Smooth muscle cell (in vitro differentiated cells): ENCODE measurements at regions not wholly inside any gene's neighbourhood (a gene's known extent, or its start where the extent isn't known, plus 50 kb on each side); places are given as distances from the start of the nearest gene placed in this dataset.
"Not testable (repeated sequence)": the region's sequence is repeated elsewhere in the genome, so short reads cannot be mapped to it uniquely, and the experiment has no call there.

Experiments
- DNase-seq: peaks from one replicate; lab custom pipeline; 2025; ENCODE audit not compliant: unreplicated experiment; lab: John Stamatoyannopoulos, UW
- H2AFZ ChIP-seq: fragments of 200-600 bp; sonication (generic); 2 replicates; pipeline ENCODE4 v1.6.0; 2016; ENCODE audit warnings: antibody characterized with exemption, low read depth, mild to moderate bottlenecking
- H3F3A ChIP-seq: fragments of 200-600 bp; sonication (generic); 2 replicates; pipeline ENCODE4 v1.6.0; 2017; ENCODE audit warnings: antibody characterized with exemption, low read depth
- H3K27ac ChIP-seq: fragments of 200-600 bp; sonication (generic); 2 replicates; pipeline ENCODE4 v1.5.1; 2016; ENCODE audit warnings: low read depth, mild to moderate bottlenecking
- H3K27me3 ChIP-seq: fragments of 200-600 bp; sonication (generic); 2 replicates; pipeline ENCODE4 v1.6.1; 2016; ENCODE audit warnings: low read depth, mild to moderate bottlenecking
- H3K36me3 ChIP-seq: fragments of 200-600 bp; sonication (generic); 2 replicates; pipeline ENCODE4 v1.5.1; 2016; ENCODE audit warnings: low read depth
- H3K4me1 ChIP-seq: fragments of 200-600 bp; sonication (generic); 2 replicates; pipeline ENCODE4 v1.5.1; 2016; ENCODE audit warnings: low read depth
- H3K4me2 ChIP-seq: fragments of 200-600 bp; sonication (generic); 2 replicates; pipeline ENCODE4 v1.6.0; 2016; ENCODE audit warnings: mild to moderate bottlenecking
- H3K4me3 ChIP-seq: fragments of 200-600 bp; sonication (generic); 2 replicates; pipeline ENCODE4 v1.5.1; 2016; ENCODE audit warnings: mild to moderate bottlenecking
- H3K79me2 ChIP-seq: fragments of 200-600 bp; sonication (generic); 2 replicates; pipeline ENCODE4 v1.6.0; 2016; ENCODE audit warnings: low read depth, mild to moderate bottlenecking
- H3K9ac ChIP-seq: fragments of 200-600 bp; sonication (generic); 2 replicates; pipeline ENCODE4 v1.6.0; 2016; ENCODE audit warnings: low read depth
- H3K9me3 ChIP-seq: fragments of 200-600 bp; sonication (generic); replicated peaks from 2 replicates; pipeline ENCODE4 v1.5.1; 2016; ENCODE audit warnings: low read depth
- H4K20me1 ChIP-seq: fragments of 200-600 bp; sonication (generic); 2 replicates; pipeline ENCODE4 v1.6.0; 2016; ENCODE audit warnings: low read depth
- WGBS: methylation state at CpG from one replicate; pipeline ENCODE4 v1.1.7; 2016; ENCODE audit warnings: low lambda C conversion rate; 5-methylcytosine and 5-hydroxymethylcytosine counted together
- TF ChIP-seq, protein P1 (sequence below): fragments of 200-600 bp; sonication (generic); IDR thresholded peaks from 2 replicates; pipeline ENCODE4 v1.5.1; 2017; ENCODE audit warnings: borderline replicate concordance, mild to moderate bottlenecking, antibody characterized with exemption; ENCODE audit not compliant: insufficient read depth, poor library complexity, severe bottlenecking

DNA sequence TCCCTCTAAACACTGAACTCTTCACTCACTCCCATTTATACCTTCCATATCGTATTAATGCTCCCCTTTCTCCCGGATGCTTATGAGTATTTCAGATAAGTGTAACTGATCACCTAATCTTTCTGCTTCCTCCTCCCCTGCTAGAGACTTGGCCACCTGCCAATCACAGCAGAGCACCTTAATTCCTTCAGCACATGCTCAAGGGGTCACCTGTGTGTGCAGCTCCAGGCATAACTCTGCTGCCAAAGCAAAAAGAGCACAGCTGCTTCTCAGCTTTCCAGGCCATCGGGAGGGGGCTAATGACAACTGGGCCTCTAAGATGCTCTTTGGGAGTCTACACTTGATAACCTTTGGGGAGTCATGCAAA lies 106.9 kb upstream of the DYRK2 start:
- Histone ChIP-seq H3K4me2 (no peak overlapping the region), H3K36me3 (no peaks in the 10 kb centered on the region), H3K4me1 (no peaks in the 10 kb centered on the region), H2AFZ (no peak overlapping the region), H3K27me3 (peaks cover 3% of the 10 kb centered on the region), H3K27ac (no peak overlapping the region), H3F3A (no peaks in the 10 kb centered on the region), H3K9me3 (no peaks in the 10 kb centered on the region), H3K79me2 (no peaks in the 10 kb centered on the region), H3K4me3 (no peak overlapping the region), H4K20me1 (no peaks in the 10 kb centered on the region), H3K9ac (no peak overlapping the region)
- no peak for DNase-seq
- 97% methylated on average over 3 of the region's 3 CpGs for WGBS
- TF ChIP-seq, protein P1, sequence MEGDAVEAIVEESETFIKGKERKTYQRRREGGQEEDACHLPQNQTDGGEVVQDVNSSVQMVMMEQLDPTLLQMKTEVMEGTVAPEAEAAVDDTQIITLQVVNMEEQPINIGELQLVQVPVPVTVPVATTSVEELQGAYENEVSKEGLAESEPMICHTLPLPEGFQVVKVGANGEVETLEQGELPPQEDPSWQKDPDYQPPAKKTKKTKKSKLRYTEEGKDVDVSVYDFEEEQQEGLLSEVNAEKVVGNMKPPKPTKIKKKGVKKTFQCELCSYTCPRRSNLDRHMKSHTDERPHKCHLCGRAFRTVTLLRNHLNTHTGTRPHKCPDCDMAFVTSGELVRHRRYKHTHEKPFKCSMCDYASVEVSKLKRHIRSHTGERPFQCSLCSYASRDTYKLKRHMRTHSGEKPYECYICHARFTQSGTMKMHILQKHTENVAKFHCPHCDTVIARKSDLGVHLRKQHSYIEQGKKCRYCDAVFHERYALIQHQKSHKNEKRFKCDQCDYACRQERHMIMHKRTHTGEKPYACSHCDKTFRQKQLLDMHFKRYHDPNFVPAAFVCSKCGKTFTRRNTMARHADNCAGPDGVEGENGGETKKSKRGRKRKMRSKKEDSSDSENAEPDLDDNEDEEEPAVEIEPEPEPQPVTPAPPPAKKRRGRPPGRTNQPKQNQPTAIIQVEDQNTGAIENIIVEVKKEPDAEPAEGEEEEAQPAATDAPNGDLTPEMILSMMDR = no peak

DNA sequence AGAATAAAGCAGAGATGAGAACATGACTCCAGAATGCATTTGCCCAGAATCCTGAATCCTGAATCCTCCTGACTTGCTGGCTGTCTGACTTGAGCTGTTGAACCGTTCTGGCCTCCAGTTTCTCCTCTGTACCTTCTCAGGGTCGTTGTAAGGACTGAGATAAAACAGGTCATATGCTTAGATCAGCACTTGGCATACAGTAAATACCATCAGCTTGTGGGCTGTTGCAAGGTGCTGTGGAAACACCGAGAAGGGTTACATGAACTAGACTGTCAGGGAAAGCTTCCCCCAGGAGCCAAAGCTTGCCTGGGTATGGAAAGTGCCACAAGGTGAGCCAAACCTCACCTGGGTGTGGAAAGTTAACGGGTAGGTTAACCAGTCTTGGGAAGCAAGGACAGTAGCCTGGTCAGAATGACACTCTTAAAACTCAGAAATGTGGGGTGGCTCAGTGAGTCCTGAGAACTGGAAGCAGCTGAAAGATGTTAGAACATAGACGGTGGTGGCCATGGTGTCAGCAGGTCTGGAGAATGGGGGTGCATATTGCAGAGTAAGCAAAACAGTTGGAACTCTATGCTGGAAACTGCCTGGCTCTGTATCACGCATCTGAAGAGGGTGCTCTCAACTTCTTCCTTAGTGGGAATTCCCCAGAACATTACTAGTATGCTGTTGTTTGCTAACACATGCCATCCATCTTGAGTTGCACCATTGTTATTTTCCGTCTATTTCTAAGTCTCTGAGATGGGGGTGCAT lies 105.3 kb upstream of the DYRK2 start:
- no peak overlapping the region for H3K4me2 ChIP-seq
- H4K20me1 ChIP-seq = no peaks in the 10 kb centered on the region
- H3K4me1 ChIP-seq = no peaks in the 10 kb centered on the region
- TF ChIP-seq, protein P1 = no peak
- H3K9ac ChIP-seq = no peak overlapping the region
- peaks cover 3% of the 10 kb centered on the region for H3K27me3 ChIP-seq
- H3K36me3 ChIP-seq = no peaks in the 10 kb centered on the region
- H3K27ac ChIP-seq = no peak overlapping the region
- H3F3A ChIP-seq = no peaks in the 10 kb centered on the region
- no peak overlapping the region for H2AFZ ChIP-seq
- DNase-seq = no peak
- WGBS = 86% methylated on average over 7 of the region's 7 CpGs
- no peak overlapping the region for H3K4me3 ChIP-seq
- H3K79me2 ChIP-seq = no peaks in the 10 kb centered on the region
- no peaks in the 10 kb centered on the region for H3K9me3 ChIP-seq

DNA sequence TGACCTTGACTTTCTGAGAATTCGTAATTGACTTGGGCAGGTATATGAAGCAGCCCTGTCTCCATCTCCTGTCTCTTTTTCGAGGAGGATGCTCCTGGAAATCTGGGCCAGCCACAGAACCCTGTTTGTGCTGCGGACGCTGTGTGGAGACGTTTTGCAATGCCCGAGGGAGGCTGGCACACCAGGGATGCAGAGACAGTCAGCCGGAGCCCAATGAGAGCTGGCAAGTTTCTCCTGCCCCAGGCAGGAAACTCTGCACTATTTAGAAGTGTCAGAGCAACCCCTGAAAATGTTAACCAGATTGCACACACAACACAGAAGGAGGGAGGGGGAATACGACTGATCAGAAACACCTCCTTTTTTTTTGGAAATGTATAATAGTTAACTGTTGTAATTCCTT lies 103.2 kb upstream of the DYRK2 start:
- Histone ChIP-seq H3K9me3 (no peaks in the 10 kb centered on the region), H3K9ac (no peak overlapping the region), H3K79me2 (no peaks in the 10 kb centered on the region), H3K4me1 (no peaks in the 10 kb centered on the region), H3K36me3 (no peaks in the 10 kb centered on the region), H3F3A (no peaks in the 10 kb centered on the region), H3K27ac (no peak overlapping the region), H4K20me1 (no peaks in the 10 kb centered on the region), H3K4me2 (no peak overlapping the region), H3K27me3 (peaks cover 3% of the 10 kb centered on the region), H3K4me3 (no peak overlapping the region), H2AFZ (no peak overlapping the region)
- TF ChIP-seq, protein P1 = no peak
- WGBS = 87% methylated on average over 8 of the region's 8 CpGs
- no peak for DNase-seq

DNA sequence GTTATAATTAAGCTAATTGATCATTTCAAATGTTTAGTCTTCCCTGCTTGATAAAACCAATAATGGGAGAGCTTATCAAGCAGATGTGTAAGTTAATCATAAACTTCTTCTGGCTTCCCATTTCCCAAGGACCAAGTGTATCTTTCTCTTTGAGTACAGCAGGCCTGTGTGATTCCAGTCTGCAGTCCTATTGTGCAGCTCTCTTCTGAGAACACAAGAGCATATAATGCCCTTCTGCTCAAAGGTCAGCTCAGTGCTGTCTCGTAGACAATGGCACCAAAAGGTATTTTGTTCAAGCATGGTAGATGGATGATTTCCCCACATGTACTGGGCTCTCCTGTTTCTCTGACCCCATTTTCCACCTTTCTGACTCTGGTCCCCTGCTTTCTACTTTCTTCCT lies 101.8 kb upstream of the DYRK2 start:
- TF ChIP-seq, protein P1 = no peak
- no peaks in the 10 kb centered on the region for H4K20me1 ChIP-seq

DNA sequence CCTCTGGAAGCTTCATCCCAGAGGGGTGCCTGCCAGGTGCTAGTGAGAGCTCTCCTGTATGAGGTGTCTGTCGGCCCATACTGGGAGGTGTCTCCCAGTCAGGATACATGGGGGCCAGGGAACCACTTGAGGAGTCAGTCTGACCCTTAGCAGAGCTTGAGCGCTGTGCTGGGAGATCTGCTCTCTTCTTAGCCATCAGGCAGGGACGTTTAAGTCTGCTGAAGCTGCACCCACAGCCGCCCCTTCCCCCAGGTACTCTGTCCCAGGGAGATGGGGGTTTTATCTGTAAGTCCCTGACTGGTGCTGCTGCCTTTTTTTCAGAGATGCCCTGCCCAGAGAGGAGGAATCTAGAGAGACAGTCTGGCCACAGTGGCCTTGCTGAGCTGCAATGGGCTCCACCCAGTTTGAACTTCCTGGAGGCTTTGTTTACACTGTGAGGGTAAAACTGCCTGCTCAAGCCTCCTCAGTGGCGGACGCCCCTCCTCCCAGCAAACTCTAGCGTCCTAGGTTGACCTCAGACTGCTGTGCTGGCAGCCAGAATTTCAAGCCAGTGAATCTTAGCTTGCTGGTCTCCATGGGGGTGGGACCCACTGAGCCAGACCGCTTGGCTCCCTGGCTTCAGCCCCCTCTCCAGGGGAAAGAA lies 93.3 kb upstream of the DYRK2 start:
- WGBS = 57% methylated on average over 8 of the region's 8 CpGs
- peak overlapping the region; percentile 75 for H2AFZ ChIP-seq
- H3K4me3 ChIP-seq, H3K27me3 ChIP-seq, H3K9ac ChIP-seq, DNase-seq, H3K4me1 ChIP-seq, H3K27ac ChIP-seq, H3K36me3 ChIP-seq, H3K4me2 ChIP-seq, H4K20me1 ChIP-seq, H3K79me2 ChIP-seq, H3K9me3 ChIP-seq, H3F3A ChIP-seq: not testable (repeated sequence)

More for the DNA sequence above, 101.8 kb upstream of the DYRK2 start:
- no peak overlapping the region for H3K9ac ChIP-seq
- no peak overlapping the region for H3K4me3 ChIP-seq
- H3K27me3 ChIP-seq = peaks cover 3% of the 10 kb centered on the region
- no peaks in the 10 kb centered on the region for H3F3A ChIP-seq
- 85% methylated on average over 1 of the region's 1 CpG for WGBS
- no peak overlapping the region for H3K27ac ChIP-seq
- H3K79me2 ChIP-seq = no peaks in the 10 kb centered on the region
- H3K4me1 ChIP-seq = no peaks in the 10 kb centered on the region
- H3K9me3 ChIP-seq = no peaks in the 10 kb centered on the region
- no peak overlapping the region for H2AFZ ChIP-seq
- DNase-seq = no peak
- H3K36me3 ChIP-seq = no peaks in the 10 kb centered on the region
- no peak overlapping the region for H3K4me2 ChIP-seq
